Calu3 (cell line): ENCODE measurements at regions not wholly inside any gene's neighbourhood (a gene's known extent, or its start where the extent isn't known, plus 50 kb on each side); places are given as distances from the start of the nearest gene placed in this dataset.

Source experiments
- BruUV-seq: library from RNA; stranded (reverse); fragments of 400-500 nt; replicated peaks from 2 replicates; lab custom pipeline; 2021; lab: Mats Ljungman, UMichigan
- CTCF ChIA-PET: fragments of 300-600 bp; sonication (Branson Sonifier 250); formaldehyde crosslinking; loops from one replicate; lab custom pipeline; 2022; ENCODE audit warnings: antibody characterized with exemption; lab: Charles Lee
- DNase-seq: peaks from one replicate; pipeline ENCODE4 v3.0.0; 2022
- H3K27ac Mint-ChIP-seq: one replicate; pipeline ENCODE4 v1.8.0; 2022; ENCODE audit warnings: mixed read lengths; ENCODE audit not compliant: unreplicated experiment
- H3K27me3 Mint-ChIP-seq: one replicate; pipeline ENCODE4 v1.8.0; 2022; ENCODE audit warnings: mixed read lengths; ENCODE audit not compliant: unreplicated experiment
- H3K36me3 Mint-ChIP-seq: one replicate; pipeline ENCODE4 v1.8.0; 2022; ENCODE audit warnings: mild to moderate bottlenecking, moderate library complexity, mixed read lengths; ENCODE audit not compliant: insufficient read depth, unreplicated experiment
- H3K4me1 Mint-ChIP-seq: one replicate; pipeline ENCODE4 v1.8.0; 2022; ENCODE audit warnings: mild to moderate bottlenecking, low read depth, mixed read lengths; ENCODE audit not compliant: unreplicated experiment
- H3K4me3 Mint-ChIP-seq: one replicate; pipeline ENCODE4 v1.8.0; 2022; ENCODE audit warnings: mild to moderate bottlenecking, low read depth, moderate library complexity, mixed read lengths; ENCODE audit not compliant: unreplicated experiment
- H3K9me3 Mint-ChIP-seq: one replicate; pipeline ENCODE4 v1.8.0; 2022; ENCODE audit warnings: low read depth, mixed read lengths; ENCODE audit not compliant: unreplicated experiment
- intact Hi-C: fragments of 100-400 bp; cut with micrococcal nuclease; formaldehyde crosslinking; loops from one replicate; pipeline ENCODE4 v1.10.0; 2022; ENCODE audit not compliant: unreplicated experiment
- TF ChIP-seq, protein P1 (sequence below): fragments of 200-600 bp; IDR thresholded peaks from one replicate; pipeline ENCODE4 v1.8.0; 2022; ENCODE audit warnings: antibody characterized with exemption; ENCODE audit not compliant: unreplicated experiment

DNA sequence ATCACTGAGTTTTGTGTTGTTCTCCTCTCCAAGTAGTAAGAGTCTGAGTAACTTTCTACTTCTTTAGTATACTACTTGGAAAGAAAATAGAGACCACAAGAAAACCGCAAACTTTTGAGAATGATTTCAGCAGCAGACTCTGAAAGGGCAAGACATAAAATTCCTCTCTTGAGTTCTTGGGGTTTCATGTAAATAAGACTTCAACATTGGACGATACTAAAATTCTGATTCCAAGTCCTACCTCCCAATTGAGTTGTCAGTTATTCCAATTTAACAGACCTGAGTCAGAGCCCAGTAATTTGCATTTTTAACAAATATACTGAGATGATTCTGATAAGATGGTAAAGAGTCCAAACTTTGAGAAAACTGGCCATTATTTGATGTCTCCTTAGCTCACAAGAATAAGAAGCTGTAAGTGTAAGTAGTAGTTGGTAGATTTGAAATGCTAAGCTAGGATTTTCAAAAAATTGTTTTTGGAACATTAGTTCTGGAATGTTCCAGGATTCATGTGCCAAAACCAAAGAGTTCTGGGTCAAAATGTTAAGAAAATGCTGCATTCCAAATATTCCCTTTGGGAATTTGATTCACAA is 261.6 kb upstream of the SPOPL start:
- peaks cover 38% of the 10 kb centered on the region for H3K4me1 Mint-ChIP-seq
- TF ChIP-seq, protein P1, sequence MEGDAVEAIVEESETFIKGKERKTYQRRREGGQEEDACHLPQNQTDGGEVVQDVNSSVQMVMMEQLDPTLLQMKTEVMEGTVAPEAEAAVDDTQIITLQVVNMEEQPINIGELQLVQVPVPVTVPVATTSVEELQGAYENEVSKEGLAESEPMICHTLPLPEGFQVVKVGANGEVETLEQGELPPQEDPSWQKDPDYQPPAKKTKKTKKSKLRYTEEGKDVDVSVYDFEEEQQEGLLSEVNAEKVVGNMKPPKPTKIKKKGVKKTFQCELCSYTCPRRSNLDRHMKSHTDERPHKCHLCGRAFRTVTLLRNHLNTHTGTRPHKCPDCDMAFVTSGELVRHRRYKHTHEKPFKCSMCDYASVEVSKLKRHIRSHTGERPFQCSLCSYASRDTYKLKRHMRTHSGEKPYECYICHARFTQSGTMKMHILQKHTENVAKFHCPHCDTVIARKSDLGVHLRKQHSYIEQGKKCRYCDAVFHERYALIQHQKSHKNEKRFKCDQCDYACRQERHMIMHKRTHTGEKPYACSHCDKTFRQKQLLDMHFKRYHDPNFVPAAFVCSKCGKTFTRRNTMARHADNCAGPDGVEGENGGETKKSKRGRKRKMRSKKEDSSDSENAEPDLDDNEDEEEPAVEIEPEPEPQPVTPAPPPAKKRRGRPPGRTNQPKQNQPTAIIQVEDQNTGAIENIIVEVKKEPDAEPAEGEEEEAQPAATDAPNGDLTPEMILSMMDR = no peak
- no TSS peak for BruUV-seq
- CTCF ChIA-PET = no interaction called here
- H3K27ac Mint-ChIP-seq = no peak overlapping the region
- H3K36me3 Mint-ChIP-seq = no peaks in the 10 kb centered on the region
- no peaks in the 10 kb centered on the region for H3K27me3 Mint-ChIP-seq
- no peak for DNase-seq
- H3K9me3 Mint-ChIP-seq = no peaks in the 10 kb centered on the region
- intact Hi-C loops = no loop called here
- no peak overlapping the region for H3K4me3 Mint-ChIP-seq

DNA sequence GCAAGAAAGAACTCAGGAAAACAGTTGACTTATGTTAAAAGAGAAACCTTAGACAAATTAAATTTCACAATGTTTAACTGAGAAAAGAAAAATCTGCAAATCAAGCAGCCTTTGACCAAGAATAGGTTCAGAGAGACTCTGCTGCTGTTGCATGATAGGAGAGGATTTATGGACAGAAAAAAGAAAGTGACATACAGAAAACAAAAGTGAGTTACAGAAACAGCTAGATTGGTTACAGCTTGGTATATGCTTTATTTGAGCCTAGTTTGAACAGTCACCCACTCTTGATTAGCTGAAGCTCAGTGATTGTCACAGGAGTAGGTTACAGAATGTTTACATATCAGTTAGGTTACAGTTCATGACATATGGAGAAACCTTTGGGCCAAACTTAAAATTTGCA is 258.2 kb upstream of the SPOPL start:
- intact Hi-C loops = no loop called here
- no peaks in the 10 kb centered on the region for H3K36me3 Mint-ChIP-seq
- no TSS peak for BruUV-seq
- H3K4me3 Mint-ChIP-seq = no peak overlapping the region
- H3K27me3 Mint-ChIP-seq = no peaks in the 10 kb centered on the region
- H3K9me3 Mint-ChIP-seq = no peaks in the 10 kb centered on the region
- TF ChIP-seq, protein P1 = no peak
- peaks cover 36% of the 10 kb centered on the region for H3K4me1 Mint-ChIP-seq
- CTCF ChIA-PET = no interaction called here
- DNase-seq = no peak
- peak overlapping the region; percentile 72 for H3K27ac Mint-ChIP-seq

DNA sequence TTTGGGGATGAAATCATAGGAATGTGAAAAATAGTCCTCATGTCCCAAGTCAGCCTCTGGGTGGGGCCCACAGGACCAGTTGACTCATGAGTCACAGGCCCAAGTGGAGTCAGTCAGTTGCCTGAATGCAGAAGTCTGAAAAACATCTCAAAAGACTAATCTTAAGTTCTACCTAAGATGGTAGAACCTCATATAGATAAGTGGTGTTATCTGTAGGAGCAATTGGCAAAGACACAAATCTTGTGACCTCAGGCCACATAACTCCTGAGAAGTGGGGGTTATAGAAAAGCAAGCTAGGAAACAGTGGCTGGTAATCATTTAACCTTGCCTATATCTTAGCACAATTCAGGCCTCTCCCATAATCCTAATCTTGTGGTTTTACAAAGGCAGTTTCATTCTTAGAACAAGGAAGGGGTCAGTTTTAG is 257.1 kb upstream of the SPOPL start:
- BruUV-seq = no TSS peak
- Mint-ChIP-seq H3K4me3 (no peak overlapping the region), H3K36me3 (no peaks in the 10 kb centered on the region), H3K27ac (peak overlapping the region; percentile 72), H3K27me3 (no peaks in the 10 kb centered on the region), H3K4me1 (peaks cover 34% of the 10 kb centered on the region), H3K9me3 (no peaks in the 10 kb centered on the region)
- CTCF ChIA-PET = interaction anchor here (1.3 kb wide), 1 partner anchor 30 kb away, joined by 4 read pairs; no protein-coding TSS in a partner anchor
- DNase-seq = peak; percentile 50
- TF ChIP-seq, protein P1 = no peak
- intact Hi-C loops = no loop called here

DNA sequence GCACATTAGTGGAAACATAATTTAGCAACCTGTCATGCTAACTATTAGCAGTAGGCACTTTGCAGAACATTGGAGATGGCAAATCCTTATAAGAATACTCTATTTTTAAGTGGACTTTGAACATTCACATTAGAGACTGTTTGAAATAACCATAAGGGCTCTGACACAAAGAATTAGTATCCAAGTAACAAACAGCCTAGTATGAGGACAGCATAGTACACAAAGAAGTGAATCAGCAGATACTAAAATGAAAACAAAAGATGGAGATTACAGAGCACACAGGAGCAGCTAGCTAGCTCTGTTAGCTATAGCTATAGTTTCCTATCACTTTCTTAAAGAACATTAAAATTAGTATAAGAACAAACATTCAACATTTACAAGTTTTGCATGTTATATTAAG is 256.3 kb upstream of the SPOPL start:
- Mint-ChIP-seq H3K4me3 (no peak overlapping the region), H3K36me3 (no peaks in the 10 kb centered on the region), H3K27ac (peak overlapping the region; percentile 72), H3K27me3 (no peaks in the 10 kb centered on the region), H3K4me1 (peaks cover 34% of the 10 kb centered on the region), H3K9me3 (no peaks in the 10 kb centered on the region)
- CTCF ChIA-PET = interaction anchor here (0.8 to 1.3 kb wide), 2 partner anchors 29 to 125 kb away, joined by 3 to 4 read pairs; no protein-coding TSS in a partner anchor
- BruUV-seq = no TSS peak
- intact Hi-C loops = loop anchor here (5.0 kb wide), 1 partner anchor 127 kb away; no protein-coding TSS in a partner anchor
- TF ChIP-seq, protein P1 = no peak
- DNase-seq = no peak
